Smooth muscle cell (in vitro differentiated cells): ENCODE measurements at regions not wholly inside any gene's neighbourhood (a gene's known extent, or its start where the extent isn't known, plus 50 kb on each side); places are given as distances from the start of the nearest gene placed in this dataset.

Source experiments
- DNase-seq: peaks from one replicate; lab custom pipeline; 2025; ENCODE audit not compliant: unreplicated experiment; lab: John Stamatoyannopoulos, UW
- H2AFZ ChIP-seq: fragments of 200-600 bp; sonication (generic); 2 replicates; pipeline ENCODE4 v1.6.0; 2016; ENCODE audit warnings: antibody characterized with exemption, low read depth, mild to moderate bottlenecking
- H3F3A ChIP-seq: fragments of 200-600 bp; sonication (generic); 2 replicates; pipeline ENCODE4 v1.6.0; 2017; ENCODE audit warnings: antibody characterized with exemption, low read depth
- H3K27ac ChIP-seq: fragments of 200-600 bp; sonication (generic); 2 replicates; pipeline ENCODE4 v1.5.1; 2016; ENCODE audit warnings: low read depth, mild to moderate bottlenecking
- H3K27me3 ChIP-seq: fragments of 200-600 bp; sonication (generic); 2 replicates; pipeline ENCODE4 v1.6.1; 2016; ENCODE audit warnings: low read depth, mild to moderate bottlenecking
- H3K36me3 ChIP-seq: fragments of 200-600 bp; sonication (generic); 2 replicates; pipeline ENCODE4 v1.5.1; 2016; ENCODE audit warnings: low read depth
- H3K4me1 ChIP-seq: fragments of 200-600 bp; sonication (generic); 2 replicates; pipeline ENCODE4 v1.5.1; 2016; ENCODE audit warnings: low read depth
- H3K4me2 ChIP-seq: fragments of 200-600 bp; sonication (generic); 2 replicates; pipeline ENCODE4 v1.6.0; 2016; ENCODE audit warnings: mild to moderate bottlenecking
- H3K4me3 ChIP-seq: fragments of 200-600 bp; sonication (generic); 2 replicates; pipeline ENCODE4 v1.5.1; 2016; ENCODE audit warnings: mild to moderate bottlenecking
- H3K79me2 ChIP-seq: fragments of 200-600 bp; sonication (generic); 2 replicates; pipeline ENCODE4 v1.6.0; 2016; ENCODE audit warnings: low read depth, mild to moderate bottlenecking
- H3K9ac ChIP-seq: fragments of 200-600 bp; sonication (generic); 2 replicates; pipeline ENCODE4 v1.6.0; 2016; ENCODE audit warnings: low read depth
- H3K9me3 ChIP-seq: fragments of 200-600 bp; sonication (generic); replicated peaks from 2 replicates; pipeline ENCODE4 v1.5.1; 2016; ENCODE audit warnings: low read depth
- H4K20me1 ChIP-seq: fragments of 200-600 bp; sonication (generic); 2 replicates; pipeline ENCODE4 v1.6.0; 2016; ENCODE audit warnings: low read depth
- WGBS: methylation state at CpG from one replicate; pipeline ENCODE4 v1.1.7; 2016; ENCODE audit warnings: low lambda C conversion rate; 5-methylcytosine and 5-hydroxymethylcytosine counted together
- TF ChIP-seq, protein P1 (sequence below): fragments of 200-600 bp; sonication (generic); IDR thresholded peaks from 2 replicates; pipeline ENCODE4 v1.5.1; 2017; ENCODE audit warnings: borderline replicate concordance, mild to moderate bottlenecking, antibody characterized with exemption; ENCODE audit not compliant: insufficient read depth, poor library complexity, severe bottlenecking

DNA sequence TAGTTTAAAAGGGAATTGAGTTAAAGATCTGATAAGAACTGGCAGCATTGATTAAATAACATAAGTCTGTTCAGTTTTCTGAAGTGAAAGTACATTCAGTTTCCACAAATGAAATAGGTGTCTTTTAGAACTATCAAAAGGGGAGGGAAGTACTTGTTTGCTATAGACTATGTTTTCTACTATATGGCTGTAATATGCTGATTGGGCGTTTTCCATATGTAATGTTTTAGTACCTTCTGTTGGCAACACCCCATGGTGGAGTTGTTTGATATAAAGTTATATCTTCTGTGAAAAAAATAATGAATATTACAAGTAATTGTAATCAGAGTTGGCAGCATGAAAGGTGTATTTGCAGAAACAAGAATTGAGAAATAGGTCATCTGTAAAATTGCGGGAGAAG lies 237.6 kb downstream of the JRKL start:
- H3K4me2 ChIP-seq: no peak overlapping the region
- H3F3A ChIP-seq: no peaks in the 10 kb centered on the region
- H3K9me3 ChIP-seq: no peaks in the 10 kb centered on the region
- no peaks in the 10 kb centered on the region for H3K27me3 ChIP-seq
- no peaks in the 10 kb centered on the region for H3K4me1 ChIP-seq
- TF ChIP-seq, protein P1, sequence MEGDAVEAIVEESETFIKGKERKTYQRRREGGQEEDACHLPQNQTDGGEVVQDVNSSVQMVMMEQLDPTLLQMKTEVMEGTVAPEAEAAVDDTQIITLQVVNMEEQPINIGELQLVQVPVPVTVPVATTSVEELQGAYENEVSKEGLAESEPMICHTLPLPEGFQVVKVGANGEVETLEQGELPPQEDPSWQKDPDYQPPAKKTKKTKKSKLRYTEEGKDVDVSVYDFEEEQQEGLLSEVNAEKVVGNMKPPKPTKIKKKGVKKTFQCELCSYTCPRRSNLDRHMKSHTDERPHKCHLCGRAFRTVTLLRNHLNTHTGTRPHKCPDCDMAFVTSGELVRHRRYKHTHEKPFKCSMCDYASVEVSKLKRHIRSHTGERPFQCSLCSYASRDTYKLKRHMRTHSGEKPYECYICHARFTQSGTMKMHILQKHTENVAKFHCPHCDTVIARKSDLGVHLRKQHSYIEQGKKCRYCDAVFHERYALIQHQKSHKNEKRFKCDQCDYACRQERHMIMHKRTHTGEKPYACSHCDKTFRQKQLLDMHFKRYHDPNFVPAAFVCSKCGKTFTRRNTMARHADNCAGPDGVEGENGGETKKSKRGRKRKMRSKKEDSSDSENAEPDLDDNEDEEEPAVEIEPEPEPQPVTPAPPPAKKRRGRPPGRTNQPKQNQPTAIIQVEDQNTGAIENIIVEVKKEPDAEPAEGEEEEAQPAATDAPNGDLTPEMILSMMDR: no peak
- no peaks in the 10 kb centered on the region for H4K20me1 ChIP-seq
- no peak overlapping the region for H3K4me3 ChIP-seq
- H2AFZ ChIP-seq: no peak overlapping the region
- no peaks in the 10 kb centered on the region for H3K36me3 ChIP-seq
- WGBS: 93% methylated on average over 2 of the region's 2 CpGs
- H3K9ac ChIP-seq: no peak overlapping the region
- H3K79me2 ChIP-seq: no peaks in the 10 kb centered on the region
- H3K27ac ChIP-seq: no peak overlapping the region
- no peak for DNase-seq

DNA sequence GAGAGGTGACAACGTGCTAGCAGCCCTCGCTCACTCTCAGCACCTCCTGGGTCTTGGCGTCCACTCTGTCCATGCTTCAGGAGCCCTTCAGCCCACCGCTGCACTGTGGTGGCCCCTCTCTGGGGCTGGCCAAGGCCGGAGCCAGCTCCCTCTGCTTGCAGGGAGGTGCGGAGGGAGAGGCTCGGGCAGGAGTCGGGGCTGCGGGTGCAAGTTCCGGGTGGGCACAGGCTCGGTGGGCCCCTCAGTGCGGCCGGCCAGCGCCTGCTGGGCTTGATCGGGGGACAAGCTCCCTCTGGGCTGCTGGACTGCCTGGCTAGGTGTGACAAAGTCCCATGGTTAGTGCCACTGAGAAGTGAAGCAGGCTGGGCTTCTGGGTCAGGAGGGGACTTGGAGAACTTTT lies 245.8 kb downstream of the JRKL start:
- no peak overlapping the region for H3K9ac ChIP-seq
- DNase-seq: no peak
- no peak overlapping the region for H3K4me2 ChIP-seq
- no peaks in the 10 kb centered on the region for H3K27me3 ChIP-seq
- no peaks in the 10 kb centered on the region for H4K20me1 ChIP-seq
- H3F3A ChIP-seq: no peaks in the 10 kb centered on the region
- H3K27ac ChIP-seq: no peak overlapping the region
- no peaks in the 10 kb centered on the region for H3K9me3 ChIP-seq
- WGBS: 96% methylated on average over 15 of the region's 15 CpGs
- H3K79me2 ChIP-seq: no peaks in the 10 kb centered on the region
- no peak overlapping the region for H2AFZ ChIP-seq
- TF ChIP-seq, protein P1: no peak
- no peaks in the 10 kb centered on the region for H3K36me3 ChIP-seq
- no peak overlapping the region for H3K4me3 ChIP-seq
- no peaks in the 10 kb centered on the region for H3K4me1 ChIP-seq

DNA sequence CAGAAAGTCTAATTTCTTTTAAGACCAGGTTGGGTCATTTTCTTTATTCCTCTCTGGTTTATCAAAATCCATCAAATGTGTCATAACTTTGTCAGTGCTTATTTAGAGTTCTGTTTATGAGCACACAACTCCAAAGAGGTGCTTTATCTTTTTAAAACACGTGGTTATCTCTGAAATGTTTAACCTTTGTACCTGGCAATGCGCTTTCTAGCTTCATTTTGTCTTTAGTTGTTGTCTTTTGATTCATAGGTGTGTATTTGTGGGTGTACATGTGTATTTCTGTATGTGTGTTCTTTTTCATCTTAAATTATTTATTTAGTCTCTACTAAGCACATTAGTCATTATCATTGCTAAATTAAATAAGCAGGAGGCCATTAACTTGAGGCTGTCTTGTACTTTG lies 251.4 kb downstream of the JRKL start:
- Histone ChIP-seq H3K9ac (no peak overlapping the region), H3F3A (no peaks in the 10 kb centered on the region), H3K27ac (no peak overlapping the region), H3K79me2 (no peaks in the 10 kb centered on the region), H3K9me3 (no peaks in the 10 kb centered on the region), H3K36me3 (no peaks in the 10 kb centered on the region), H3K4me1 (no peaks in the 10 kb centered on the region), H3K4me3 (no peak overlapping the region), H2AFZ (no peak overlapping the region), H3K27me3 (no peaks in the 10 kb centered on the region), H4K20me1 (no peaks in the 10 kb centered on the region), H3K4me2 (no peak overlapping the region)
- TF ChIP-seq, protein P1: no peak
- WGBS: 85% methylated on average over 2 of the region's 2 CpGs
- DNase-seq: no peak

DNA sequence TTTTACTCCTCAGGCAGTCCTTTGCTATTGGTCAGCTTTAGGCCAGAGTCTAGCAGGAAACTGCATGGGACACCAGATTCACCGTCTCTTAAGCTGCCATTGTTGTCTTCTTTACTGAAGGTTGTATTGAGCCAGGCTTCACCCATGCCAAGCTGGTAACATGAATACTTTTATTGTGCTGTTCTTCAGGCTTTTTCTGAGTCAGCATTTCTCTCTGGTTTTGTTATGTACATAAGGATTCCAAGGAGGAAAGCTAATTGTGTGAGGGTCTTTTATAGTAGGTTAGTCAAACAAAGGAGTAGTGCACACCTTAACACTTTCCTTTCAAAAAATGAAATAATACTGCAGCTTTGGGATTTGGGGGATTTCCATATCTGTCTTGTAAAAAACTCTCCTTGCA lies 252.8 kb downstream of the JRKL start:
- H2AFZ ChIP-seq: no peak overlapping the region
- 95% methylated on average over 1 of the region's 1 CpG for WGBS
- H3K79me2 ChIP-seq: no peaks in the 10 kb centered on the region

More for the DNA sequence above, 252.8 kb downstream of the JRKL start:
- DNase-seq: no peak
- TF ChIP-seq, protein P1: no peak
- H3K4me1 ChIP-seq: no peaks in the 10 kb centered on the region
- no peak overlapping the region for H3K9ac ChIP-seq
- no peaks in the 10 kb centered on the region for H4K20me1 ChIP-seq
- no peak overlapping the region for H3K27ac ChIP-seq
- no peaks in the 10 kb centered on the region for H3K36me3 ChIP-seq
- no peaks in the 10 kb centered on the region for H3K27me3 ChIP-seq
- H3K4me2 ChIP-seq: no peak overlapping the region
- H3K4me3 ChIP-seq: no peak overlapping the region
- H3K9me3 ChIP-seq: no peaks in the 10 kb centered on the region
- no peaks in the 10 kb centered on the region for H3F3A ChIP-seq
